Activated naive CD8-positive, alpha-beta T cell (primary cell): ENCODE measurements at regions not wholly inside any gene's neighbourhood (a gene's known extent, or its start where the extent isn't known, plus 50 kb on each side); places are given as distances from the start of the nearest gene placed in this dataset.
"Not testable (repeated sequence)": the region's sequence is repeated elsewhere in the genome, so short reads cannot be mapped to it uniquely, and the experiment has no call there.

Experiments used
- H3K27ac Mint-ChIP-seq: one replicate; pipeline ENCODE4 v1.8.0; 2021; ENCODE audit warnings: mixed read lengths
- H3K27me3 Mint-ChIP-seq: one replicate; pipeline ENCODE4 v1.8.0; 2021; ENCODE audit warnings: mixed read lengths
- H3K36me3 Mint-ChIP-seq: one replicate; pipeline ENCODE4 v1.8.0; 2021; ENCODE audit warnings: mixed read lengths
- H3K4me1 Mint-ChIP-seq: one replicate; pipeline ENCODE4 v1.8.0; 2021; ENCODE audit warnings: low read depth, mixed read lengths
- H3K4me3 Mint-ChIP-seq: one replicate; pipeline ENCODE4 v1.8.0; 2021; ENCODE audit warnings: mild to moderate bottlenecking, mixed read lengths
- H3K9me3 Mint-ChIP-seq: one replicate; pipeline ENCODE4 v1.8.0; 2021; ENCODE audit warnings: low read depth, mixed read lengths

DNA sequence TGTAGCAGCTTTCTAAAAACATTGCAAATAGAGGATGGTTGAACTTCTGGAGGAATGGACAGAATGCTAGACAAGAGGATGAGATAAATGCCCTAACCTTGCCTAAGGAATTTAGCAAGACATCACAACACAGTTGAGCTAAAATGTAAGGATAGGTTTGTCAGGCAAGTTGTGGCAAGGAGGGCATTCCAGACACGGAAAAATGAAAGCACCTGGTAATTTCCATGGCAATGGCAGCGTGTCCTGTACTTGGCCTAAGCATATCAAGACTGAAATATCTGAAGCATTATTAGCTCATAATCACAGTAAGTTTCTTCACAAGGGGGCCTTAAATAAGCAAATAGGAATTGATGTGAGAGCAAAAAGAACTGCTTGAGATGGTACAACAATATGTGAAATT, 105.1 kb upstream of the USP25 start:
- Mint-ChIP-seq H3K36me3 (no peaks in the 10 kb centered on the region), H3K4me3 (no peak overlapping the region), H3K27me3 (no peaks in the 10 kb centered on the region), H3K27ac (no peak overlapping the region), H3K4me1 (no peaks in the 10 kb centered on the region), H3K9me3 (no peaks in the 10 kb centered on the region)

DNA sequence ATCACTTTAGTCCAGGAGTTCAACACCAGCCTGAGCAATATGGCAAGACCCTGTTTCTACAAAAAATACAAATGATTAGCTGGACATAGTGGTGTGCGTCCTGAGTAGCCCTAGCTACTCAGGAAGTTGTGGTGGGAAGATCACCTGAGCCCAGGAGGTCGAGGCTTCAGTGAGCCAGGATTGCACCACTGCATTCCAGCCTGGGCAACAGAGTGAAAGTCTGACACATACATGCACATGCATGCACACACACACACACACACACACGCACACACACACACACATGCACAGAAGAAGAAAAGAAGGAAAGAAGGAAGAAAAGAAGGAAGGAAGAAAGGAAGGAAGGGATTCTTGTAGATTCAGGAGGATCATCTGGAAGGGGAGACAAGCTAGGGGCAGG, 104.4 kb upstream of the USP25 start:
- no peaks in the 10 kb centered on the region for H3K27me3 Mint-ChIP-seq
- H3K36me3 Mint-ChIP-seq = no peaks in the 10 kb centered on the region
- no peak overlapping the region for H3K4me3 Mint-ChIP-seq
- H3K4me1 Mint-ChIP-seq = no peaks in the 10 kb centered on the region
- H3K9me3 Mint-ChIP-seq = no peaks in the 10 kb centered on the region
- H3K27ac Mint-ChIP-seq = no peak overlapping the region

DNA sequence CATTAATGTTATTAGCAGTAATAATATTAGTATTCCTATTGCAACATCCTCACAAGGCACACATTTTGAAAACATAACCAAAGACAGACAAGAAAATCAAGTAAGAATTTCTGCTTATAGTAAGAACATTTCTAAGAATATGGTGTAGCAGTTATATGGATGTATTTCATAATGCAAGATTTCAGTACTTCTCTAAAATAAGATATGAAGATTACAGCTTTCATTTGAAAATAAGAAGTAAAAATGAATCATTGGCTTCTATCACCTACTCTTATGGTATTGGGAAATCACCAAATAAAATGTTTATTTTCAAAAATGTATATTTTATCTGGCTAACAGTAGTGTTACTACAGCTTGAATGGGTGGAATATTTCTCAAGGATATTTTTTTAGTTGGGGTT, 103.8 kb upstream of the USP25 start:
- Mint-ChIP-seq H3K9me3 (no peaks in the 10 kb centered on the region), H3K36me3 (no peaks in the 10 kb centered on the region), H3K4me1 (no peaks in the 10 kb centered on the region), H3K27ac (no peak overlapping the region), H3K27me3 (no peaks in the 10 kb centered on the region), H3K4me3 (no peak overlapping the region)

DNA sequence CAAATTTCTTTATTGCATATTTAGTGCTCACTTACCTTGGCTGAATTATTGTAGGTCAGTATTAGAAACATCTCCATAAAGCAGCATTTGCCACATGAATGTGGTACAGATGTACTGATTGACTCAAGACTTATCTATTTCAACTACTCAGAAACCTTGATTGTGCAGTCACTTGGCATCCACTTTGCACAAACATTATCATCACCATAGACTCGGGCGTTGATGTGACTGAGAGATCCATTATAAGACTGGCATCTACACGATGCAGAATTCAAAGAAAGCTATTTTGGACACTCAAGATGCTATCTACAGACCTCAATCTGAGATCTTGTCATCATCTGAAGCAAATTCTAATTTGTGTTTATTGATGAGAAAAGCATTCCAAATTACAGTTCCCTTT, 102.8 kb upstream of the USP25 start:
- no peaks in the 10 kb centered on the region for H3K4me1 Mint-ChIP-seq
- H3K36me3 Mint-ChIP-seq = no peaks in the 10 kb centered on the region
- H3K27me3 Mint-ChIP-seq = no peaks in the 10 kb centered on the region
- H3K4me3 Mint-ChIP-seq = no peak overlapping the region
- H3K27ac Mint-ChIP-seq = no peak overlapping the region
- no peaks in the 10 kb centered on the region for H3K9me3 Mint-ChIP-seq

DNA sequence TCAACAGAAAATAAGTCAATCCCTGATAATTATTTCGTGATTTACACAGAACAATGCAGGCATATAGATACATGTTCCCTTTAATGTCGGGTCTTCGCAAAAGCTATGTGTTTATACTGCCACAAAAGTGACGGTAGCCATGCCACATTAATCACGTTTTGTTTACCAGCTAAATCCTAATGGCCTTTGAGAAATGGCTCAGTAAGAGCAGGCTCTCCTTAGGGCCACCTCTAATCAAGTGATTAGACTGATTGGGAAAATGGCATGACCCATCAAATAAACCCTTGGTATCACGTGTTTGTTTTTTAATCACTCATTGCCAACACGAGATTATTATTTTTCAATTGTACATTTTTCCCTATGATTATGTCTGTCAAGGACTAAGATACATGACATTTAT, 102.0 kb upstream of the USP25 start:
- no peaks in the 10 kb centered on the region for H3K36me3 Mint-ChIP-seq
- no peaks in the 10 kb centered on the region for H3K4me1 Mint-ChIP-seq
- no peak overlapping the region for H3K27ac Mint-ChIP-seq
- no peaks in the 10 kb centered on the region for H3K9me3 Mint-ChIP-seq
- no peak overlapping the region for H3K4me3 Mint-ChIP-seq
- H3K27me3 Mint-ChIP-seq = no peaks in the 10 kb centered on the region

DNA sequence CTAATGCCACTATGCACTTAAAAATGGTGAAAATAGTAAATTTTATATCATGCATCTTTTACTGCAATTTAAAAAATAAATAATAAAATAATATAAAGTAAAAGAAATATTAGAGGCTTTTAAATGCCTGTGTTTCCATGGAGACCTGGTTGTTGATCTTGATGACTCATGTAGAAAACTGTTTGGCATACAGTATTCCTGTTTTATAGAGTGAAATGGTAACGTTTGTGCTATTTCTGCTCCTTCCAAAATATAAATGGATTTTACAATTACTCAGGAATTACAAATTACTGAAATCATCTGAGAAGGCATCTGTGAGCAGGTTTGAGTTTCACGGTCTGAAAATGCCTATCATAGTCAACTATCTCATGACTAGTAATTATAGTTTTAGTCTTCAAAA, 98.4 kb upstream of the USP25 start:
- H3K36me3 Mint-ChIP-seq = no peaks in the 10 kb centered on the region
- no peak overlapping the region for H3K4me3 Mint-ChIP-seq

DNA sequence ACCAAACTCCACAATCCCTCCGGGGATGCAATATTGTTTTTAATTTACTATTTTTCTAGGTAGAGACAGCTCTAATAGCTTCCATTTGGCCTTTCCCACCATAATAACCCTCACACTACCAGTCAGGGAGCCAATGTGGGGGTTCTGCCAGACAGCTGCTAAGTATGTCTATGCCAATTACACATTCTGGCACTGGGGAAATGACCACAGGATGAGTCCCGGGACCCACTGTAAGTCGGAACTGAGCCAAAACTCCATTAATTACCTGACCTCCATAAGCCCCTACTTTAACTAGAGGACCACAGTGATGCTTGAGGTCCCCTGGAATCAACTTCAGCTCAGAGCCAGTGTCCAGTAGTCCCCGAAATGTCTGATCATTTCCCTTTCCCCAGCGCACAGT, 95.2 kb upstream of the USP25 start:
- H3K36me3 Mint-ChIP-seq, H3K9me3 Mint-ChIP-seq, H3K4me1 Mint-ChIP-seq, H3K27ac Mint-ChIP-seq, H3K27me3 Mint-ChIP-seq, H3K4me3 Mint-ChIP-seq: not testable (repeated sequence)

More for the DNA sequence above, 98.4 kb upstream of the USP25 start:
- Mint-ChIP-seq H3K27me3 (no peaks in the 10 kb centered on the region), H3K4me1 (no peaks in the 10 kb centered on the region), H3K9me3 (no peaks in the 10 kb centered on the region), H3K27ac (no peak overlapping the region)

DNA sequence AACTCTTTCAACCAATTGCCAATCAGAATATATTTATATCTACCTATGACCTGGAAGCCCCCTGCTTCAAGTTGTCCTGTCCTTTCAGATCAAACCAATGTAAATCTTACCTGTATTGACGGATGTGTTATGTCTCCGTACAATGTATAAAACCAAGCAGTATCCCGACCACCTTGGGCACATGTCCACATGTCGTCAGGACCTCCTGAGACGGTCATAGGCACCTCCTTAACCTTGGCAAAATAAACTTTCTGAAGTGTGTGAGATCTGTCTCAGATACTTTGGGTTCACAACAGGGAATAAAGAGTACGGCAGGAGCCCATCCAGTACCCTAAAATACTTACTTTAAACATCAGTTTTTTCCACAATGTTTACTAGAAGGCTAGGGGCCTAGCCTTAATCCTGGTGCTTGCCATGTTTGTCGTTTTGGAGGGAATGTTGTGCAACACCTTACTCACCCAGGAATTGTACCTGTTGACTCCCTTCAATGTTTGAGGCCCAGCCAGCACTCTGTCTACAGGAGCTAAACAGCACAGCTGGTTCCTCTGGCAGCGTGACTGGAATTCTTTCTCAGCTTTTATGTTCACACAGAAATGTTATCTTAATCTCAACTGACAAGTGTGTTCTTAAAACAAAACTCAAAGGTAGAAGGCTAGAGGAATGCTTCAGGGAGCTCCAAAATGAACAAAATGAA, 90.8 kb upstream of the USP25 start:
- no peak overlapping the region for H3K27ac Mint-ChIP-seq
- H3K4me1 Mint-ChIP-seq = no peaks in the 10 kb centered on the region
- no peaks in the 10 kb centered on the region for H3K36me3 Mint-ChIP-seq
- no peaks in the 10 kb centered on the region for H3K9me3 Mint-ChIP-seq
- H3K27me3 Mint-ChIP-seq = no peaks in the 10 kb centered on the region
- H3K4me3 Mint-ChIP-seq = no peak overlapping the region

DNA sequence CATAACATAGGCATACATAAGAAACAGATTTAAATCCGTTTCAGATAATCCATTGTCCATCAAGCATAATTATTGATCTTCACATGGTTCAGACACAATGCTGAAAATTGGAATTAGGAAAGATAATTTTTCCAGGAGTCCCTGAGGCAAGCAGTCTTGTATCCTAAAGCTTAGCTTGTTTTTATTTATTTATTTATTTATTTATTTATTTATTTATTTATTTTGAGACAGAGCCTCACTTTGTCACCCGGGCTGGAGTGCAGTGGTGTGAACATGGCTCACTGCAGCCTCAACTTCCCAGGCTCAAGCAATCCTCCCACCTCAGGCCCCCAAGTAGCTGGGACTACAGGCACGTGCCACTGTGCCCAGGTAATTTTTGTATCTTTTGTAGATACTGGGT, 89.7 kb upstream of the USP25 start:
- not testable (repeated sequence) for H3K4me3 Mint-ChIP-seq, H3K9me3 Mint-ChIP-seq, H3K4me1 Mint-ChIP-seq, H3K27me3 Mint-ChIP-seq, H3K36me3 Mint-ChIP-seq, H3K27ac Mint-ChIP-seq

DNA sequence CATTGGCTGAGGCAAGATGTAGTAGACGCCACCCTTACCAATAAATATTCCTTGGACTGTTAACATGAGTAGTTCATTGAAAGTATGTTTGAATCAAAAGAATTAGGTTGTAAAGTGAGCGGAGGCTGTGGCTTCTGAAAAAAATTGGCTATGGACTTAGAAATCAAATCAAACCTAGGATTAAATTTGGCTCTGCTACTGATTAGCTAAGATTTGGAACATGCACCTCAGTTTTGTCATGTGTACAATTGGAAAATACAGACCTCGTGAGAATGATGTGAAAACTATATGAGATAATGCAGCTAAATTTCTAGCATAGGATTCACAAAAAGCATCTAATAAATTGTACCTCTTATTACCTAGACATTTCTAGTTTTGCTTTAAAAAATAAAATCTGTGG, 85.3 kb upstream of the USP25 start:
- H3K9me3 Mint-ChIP-seq = peaks cover 4% of the 10 kb centered on the region
- H3K36me3 Mint-ChIP-seq = no peaks in the 10 kb centered on the region
- no peaks in the 10 kb centered on the region for H3K4me1 Mint-ChIP-seq
- H3K27ac Mint-ChIP-seq = no peak overlapping the region
- H3K27me3 Mint-ChIP-seq = no peaks in the 10 kb centered on the region
- H3K4me3 Mint-ChIP-seq = no peak overlapping the region

DNA sequence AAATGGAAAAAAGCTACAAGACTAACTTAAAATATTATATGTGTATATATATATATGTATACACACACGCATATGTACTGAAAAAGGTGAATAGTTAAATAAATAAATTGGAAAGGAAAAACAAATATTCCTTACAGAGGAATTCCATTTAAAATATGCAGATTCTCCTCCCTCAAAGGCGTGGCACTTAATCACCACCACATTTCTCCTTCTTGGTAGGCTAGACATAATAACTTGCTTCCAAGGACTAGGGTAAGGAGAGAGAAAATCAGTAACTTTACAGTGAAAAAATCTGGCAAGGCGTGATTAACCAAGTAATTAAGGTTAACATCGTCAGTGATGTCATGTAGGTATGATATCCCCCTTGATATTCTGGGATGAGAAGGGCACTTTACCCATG, 84.0 kb upstream of the USP25 start:
- H3K9me3 Mint-ChIP-seq = peaks cover 4% of the 10 kb centered on the region
- H3K36me3 Mint-ChIP-seq = no peaks in the 10 kb centered on the region
- no peak overlapping the region for H3K27ac Mint-ChIP-seq
- H3K27me3 Mint-ChIP-seq = no peaks in the 10 kb centered on the region
- no peak overlapping the region for H3K4me3 Mint-ChIP-seq
- H3K4me1 Mint-ChIP-seq = no peaks in the 10 kb centered on the region

DNA sequence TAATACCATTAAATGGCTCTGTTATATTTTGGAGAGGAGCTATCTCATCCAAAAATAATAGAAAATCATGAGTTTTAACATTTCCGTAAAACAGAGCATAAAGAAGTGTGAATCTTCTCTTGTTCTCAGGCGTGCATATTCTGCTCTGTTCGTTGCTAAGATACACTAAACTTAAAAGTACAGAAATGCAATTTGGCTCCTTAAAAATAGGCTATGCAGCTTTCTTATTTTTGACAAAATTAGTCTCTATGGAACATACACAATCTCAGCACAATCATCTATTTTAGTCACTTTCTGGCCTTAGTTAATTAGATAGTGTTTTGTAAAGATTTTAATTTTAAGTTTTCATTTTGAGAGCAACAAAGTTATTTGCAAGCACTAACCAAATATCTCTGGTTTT, 79.0 kb upstream of the USP25 start:
- Mint-ChIP-seq H3K4me1 (no peaks in the 10 kb centered on the region), H3K27me3 (no peaks in the 10 kb centered on the region), H3K9me3 (peaks cover 4% of the 10 kb centered on the region), H3K36me3 (no peaks in the 10 kb centered on the region), H3K27ac (no peak overlapping the region), H3K4me3 (no peak overlapping the region)

DNA sequence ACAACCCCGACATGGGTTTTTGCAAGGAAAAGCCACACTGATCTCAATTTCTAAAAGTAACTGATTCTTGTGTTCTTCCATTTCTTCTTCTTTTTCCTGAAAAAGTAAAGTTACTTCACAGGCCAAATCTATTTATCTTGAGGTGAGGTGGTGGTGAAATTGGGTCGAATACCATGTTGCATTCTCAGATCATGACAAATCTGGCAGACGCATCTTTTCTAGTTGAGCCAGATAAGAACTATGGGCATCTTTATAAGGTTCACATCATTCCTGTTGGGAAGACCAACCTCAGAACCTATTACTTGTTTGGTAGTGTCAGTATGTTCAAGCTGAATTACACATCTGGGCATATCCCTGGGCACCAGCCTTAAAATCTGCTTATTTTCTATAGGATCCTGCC, 78.6 kb upstream of the USP25 start:
- H3K9me3 Mint-ChIP-seq = peaks cover 4% of the 10 kb centered on the region
- no peak overlapping the region for H3K4me3 Mint-ChIP-seq
- no peak overlapping the region for H3K27ac Mint-ChIP-seq
- H3K36me3 Mint-ChIP-seq = no peaks in the 10 kb centered on the region
- H3K27me3 Mint-ChIP-seq = no peaks in the 10 kb centered on the region
- no peaks in the 10 kb centered on the region for H3K4me1 Mint-ChIP-seq

DNA sequence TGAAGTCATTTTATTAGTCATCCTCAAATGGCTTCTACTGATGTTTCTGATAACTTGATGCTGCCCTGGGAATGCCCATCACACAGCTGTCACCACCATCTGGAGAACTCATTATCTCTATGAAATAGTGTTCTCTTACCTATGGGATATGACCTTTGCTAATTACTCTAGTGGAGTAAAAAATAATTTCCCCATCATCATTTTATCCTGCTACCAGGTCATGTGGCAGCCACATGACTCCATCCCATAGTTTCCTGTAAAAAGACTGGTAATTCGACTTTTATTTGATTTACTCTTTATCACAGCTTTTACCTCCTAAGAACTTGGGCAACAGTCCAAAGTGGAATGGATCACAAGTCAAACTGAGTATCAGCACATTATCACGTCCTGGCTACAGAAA, 76.1 kb upstream of the USP25 start:
- Mint-ChIP-seq H3K36me3 (no peaks in the 10 kb centered on the region), H3K27ac (no peak overlapping the region), H3K27me3 (peaks cover 2% of the 10 kb centered on the region), H3K9me3 (no peaks in the 10 kb centered on the region), H3K4me1 (no peaks in the 10 kb centered on the region), H3K4me3 (no peak overlapping the region)

DNA sequence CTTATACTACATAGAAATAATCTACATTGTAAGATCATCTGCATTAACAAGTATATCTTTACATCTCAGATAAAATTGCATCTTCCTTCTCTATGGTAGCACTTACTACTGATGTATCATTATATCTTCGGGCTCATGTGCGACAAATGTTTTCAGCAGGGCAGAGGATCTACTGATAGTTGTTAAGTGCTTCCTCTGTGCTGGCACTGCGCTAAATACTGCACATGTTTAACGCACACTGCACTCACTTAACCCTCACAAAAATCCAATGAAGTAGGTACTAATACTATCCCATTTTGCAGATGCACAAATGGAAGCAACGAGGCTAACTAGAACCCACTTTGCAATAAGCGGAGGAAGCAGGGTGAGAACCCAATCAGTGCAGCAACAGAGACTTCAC, 75.6 kb upstream of the USP25 start:
- Mint-ChIP-seq H3K4me1 (no peaks in the 10 kb centered on the region), H3K36me3 (no peaks in the 10 kb centered on the region), H3K27ac (no peak overlapping the region), H3K4me3 (no peak overlapping the region), H3K27me3 (peaks cover 2% of the 10 kb centered on the region), H3K9me3 (no peaks in the 10 kb centered on the region)

DNA sequence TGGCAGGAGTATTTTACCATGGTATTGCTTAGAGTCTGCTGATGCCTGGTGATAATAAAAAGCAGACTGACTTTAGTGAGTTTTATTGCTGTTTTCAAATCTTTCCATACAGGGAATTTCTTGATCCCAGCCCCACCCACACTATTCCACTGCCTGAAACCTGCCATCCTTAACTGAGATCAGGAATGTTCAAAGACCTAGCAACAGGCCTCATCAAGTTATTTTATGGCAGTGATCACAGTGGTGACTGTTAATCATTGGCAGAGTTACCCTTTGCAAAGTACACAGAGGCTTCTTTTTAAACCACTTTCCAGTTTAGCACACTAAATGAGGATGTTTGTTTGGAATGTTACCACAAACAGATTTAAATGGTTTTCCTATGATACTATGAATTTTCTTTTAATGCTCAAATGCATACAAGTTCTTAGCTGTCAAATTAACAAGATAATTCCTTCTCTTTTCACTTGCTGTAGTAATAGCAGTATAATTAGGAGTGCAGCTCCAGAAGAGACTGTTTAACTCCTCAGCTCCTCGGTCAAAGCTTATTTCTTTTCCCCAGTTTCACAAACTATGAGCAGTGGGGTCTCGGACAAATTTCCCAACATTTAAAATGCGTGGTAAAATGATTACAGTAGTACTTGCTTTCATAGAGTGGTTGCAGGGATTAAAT, 69.9 kb upstream of the USP25 start:
- peaks cover 2% of the 10 kb centered on the region for H3K27me3 Mint-ChIP-seq
- H3K9me3 Mint-ChIP-seq = no peaks in the 10 kb centered on the region
- H3K36me3 Mint-ChIP-seq = no peaks in the 10 kb centered on the region
- no peaks in the 10 kb centered on the region for H3K4me1 Mint-ChIP-seq
- H3K4me3 Mint-ChIP-seq = no peak overlapping the region
- H3K27ac Mint-ChIP-seq = no peak overlapping the region
